ENCODE measurements at regions not wholly inside any gene's neighbourhood (a gene's known extent, or its start where the extent isn't known, plus 50 kb on each side); places are given as distances from the start of the nearest gene placed in this dataset.
A peak's percentile ranks its signal among the peaks of the same experiment; 100 is the strongest.

GRCh38 chr12:11486623-11487444 is 91.5 kb upstream of the PRB2 start (continued):
- peak; percentile 44; the same call in 1 of the 2 replicates for TF ChIP-seq CEBPB (tag; IDR thresholded peaks at IDR 0.05)
- no peak for TF ChIP-seq GTF2E2 (tag; IDR thresholded peaks at IDR 0.05)
- no peak for TF ChIP-seq ZNF778 (CRISPR knock-in tag; IDR thresholded peaks at IDR 0.05)
- peak; percentile 76 for TF ChIP-seq DEAF1 (CRISPR knock-in tag; IDR thresholded peaks at IDR 0.05)
- TF ChIP-seq ELF4 (CRISPR knock-in tag; IDR thresholded peaks at IDR 0.05): no peak
- TF ChIP-seq ZKSCAN8 (CRISPR knock-in tag; IDR thresholded peaks at IDR 0.05): no peak
- no peak for TF ChIP-seq KAT2B (IDR thresholded peaks at IDR 0.05; ENCODE audit: low read depth, low read length)
- TF ChIP-seq CBFA2T3 (IDR thresholded peaks at IDR 0.05): no peak
- TF ChIP-seq, protein P1, sequence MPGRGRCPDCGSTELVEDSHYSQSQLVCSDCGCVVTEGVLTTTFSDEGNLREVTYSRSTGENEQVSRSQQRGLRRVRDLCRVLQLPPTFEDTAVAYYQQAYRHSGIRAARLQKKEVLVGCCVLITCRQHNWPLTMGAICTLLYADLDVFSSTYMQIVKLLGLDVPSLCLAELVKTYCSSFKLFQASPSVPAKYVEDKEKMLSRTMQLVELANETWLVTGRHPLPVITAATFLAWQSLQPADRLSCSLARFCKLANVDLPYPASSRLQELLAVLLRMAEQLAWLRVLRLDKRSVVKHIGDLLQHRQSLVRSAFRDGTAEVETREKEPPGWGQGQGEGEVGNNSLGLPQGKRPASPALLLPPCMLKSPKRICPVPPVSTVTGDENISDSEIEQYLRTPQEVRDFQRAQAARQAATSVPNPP (IDR thresholded peaks at IDR 0.05; ENCODE audit: borderline replicate concordance, insufficient read depth, insufficient read length): no peak
- TF ChIP-seq ETV5 (CRISPR knock-in tag; IDR thresholded peaks at IDR 0.05; ENCODE audit: low read depth): no peak
- no peak for TF ChIP-seq CEBPZ (IDR thresholded peaks at IDR 0.05; ENCODE audit: borderline replicate concordance, low read depth, low read length)
- no peak for TF ChIP-seq KDM1A (IDR thresholded peaks at IDR 0.05)
- TF ChIP-seq, protein P2, sequence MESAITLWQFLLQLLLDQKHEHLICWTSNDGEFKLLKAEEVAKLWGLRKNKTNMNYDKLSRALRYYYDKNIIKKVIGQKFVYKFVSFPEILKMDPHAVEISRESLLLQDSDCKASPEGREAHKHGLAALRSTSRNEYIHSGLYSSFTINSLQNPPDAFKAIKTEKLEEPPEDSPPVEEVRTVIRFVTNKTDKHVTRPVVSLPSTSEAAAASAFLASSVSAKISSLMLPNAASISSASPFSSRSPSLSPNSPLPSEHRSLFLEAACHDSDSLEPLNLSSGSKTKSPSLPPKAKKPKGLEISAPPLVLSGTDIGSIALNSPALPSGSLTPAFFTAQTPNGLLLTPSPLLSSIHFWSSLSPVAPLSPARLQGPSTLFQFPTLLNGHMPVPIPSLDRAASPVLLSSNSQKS (CRISPR knock-in tag; IDR thresholded peaks at IDR 0.05): no peak
- TF ChIP-seq ZBED1 (IDR thresholded peaks at IDR 0.05): no peak
- TF ChIP-seq NFE2 (IDR thresholded peaks at IDR 0.05; ENCODE audit: low read depth): peak; percentile 34; the same call in 1 of the 2 replicates
- TF ChIP-seq, protein P3, sequence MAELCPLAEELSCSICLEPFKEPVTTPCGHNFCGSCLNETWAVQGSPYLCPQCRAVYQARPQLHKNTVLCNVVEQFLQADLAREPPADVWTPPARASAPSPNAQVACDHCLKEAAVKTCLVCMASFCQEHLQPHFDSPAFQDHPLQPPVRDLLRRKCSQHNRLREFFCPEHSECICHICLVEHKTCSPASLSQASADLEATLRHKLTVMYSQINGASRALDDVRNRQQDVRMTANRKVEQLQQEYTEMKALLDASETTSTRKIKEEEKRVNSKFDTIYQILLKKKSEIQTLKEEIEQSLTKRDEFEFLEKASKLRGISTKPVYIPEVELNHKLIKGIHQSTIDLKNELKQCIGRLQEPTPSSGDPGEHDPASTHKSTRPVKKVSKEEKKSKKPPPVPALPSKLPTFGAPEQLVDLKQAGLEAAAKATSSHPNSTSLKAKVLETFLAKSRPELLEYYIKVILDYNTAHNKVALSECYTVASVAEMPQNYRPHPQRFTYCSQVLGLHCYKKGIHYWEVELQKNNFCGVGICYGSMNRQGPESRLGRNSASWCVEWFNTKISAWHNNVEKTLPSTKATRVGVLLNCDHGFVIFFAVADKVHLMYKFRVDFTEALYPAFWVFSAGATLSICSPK (IDR thresholded peaks at IDR 0.05; ENCODE audit: borderline replicate concordance): no peak
- no peak for TF ChIP-seq ZBTB9 (CRISPR knock-in tag; IDR thresholded peaks at IDR 0.05)

All from K562 (cell line).